Tibial artery (tissue), 4 donors: ENCODE measurements at regions not wholly inside any gene's neighbourhood (a gene's known extent, or its start where the extent isn't known, plus 50 kb on each side); places are given as distances from the start of the nearest gene placed in this dataset.

Experiments
- DNase-seq, 2 donors: peaks; one replicate each; pipeline ENCODE4 v3.0.0-alpha.2; 2019
- H3K27ac ChIP-seq, 2 donors: fragments of 200-600 bp; sonication (generic) in 1 of 2; 1 replicate in 1 of 2; 2 replicates in 1 of 2; pipeline ENCODE4 v1.5.1; 2018 to 2019; ENCODE audit warnings: mild to moderate bottlenecking in 1 of 2
- H3K27me3 ChIP-seq, 2 donors: fragments of 200-600 bp; sonication (generic) in 1 of 2; one replicate each; pipeline versions ENCODE4 v1.5.1 to v1.6.0; 2016 to 2019
- H3K36me3 ChIP-seq, 3 donors: fragments of 200-600 bp; sonication (generic) in 2 of 3; one replicate each; pipeline ENCODE4 v1.5.1; 2016 to 2019; ENCODE audit warnings: mild to moderate bottlenecking in 2 of 3
- H3K4me1 ChIP-seq, 4 donors: fragments of 200-600 bp; sonication (generic) in 2 of 4; 1 replicate in 3 of 4; 2 replicates in 1 of 4; pipeline ENCODE4 v1.5.1; 2016 to 2019
- H3K4me3 ChIP-seq, 2 donors: fragments of 200-600 bp; sonication (generic) in 1 of 2; 1 replicate in 1 of 2; 2 replicates in 1 of 2; pipeline ENCODE4 v1.5.1; 2018 to 2019; ENCODE audit warnings: mild to moderate bottlenecking in 2 of 2
- H3K9me3 ChIP-seq, 3 donors: fragments of 200-600 bp; sonication (generic) in 1 of 3; one replicate each; pipeline ENCODE4 v1.5.1; 2016 to 2019
- intact Hi-C: fragments of 100-400 bp; cut with DNase I; formaldehyde crosslinking; loops from one replicate; pipeline ENCODE4 v1.15.0; 2023; ENCODE audit warnings: low total_unique reads
- TF ChIP-seq, protein P1 (sequence below), 2 experiments: fragments of 200-600 bp in 1 of 2; fragments of 450-650 bp in 1 of 2; IDR thresholded peaks; one replicate each; pipeline ENCODE4 v1.5.1; 2017 to 2019; ENCODE audit warnings: antibody characterized with exemption in 2 of 2, mild to moderate bottlenecking in 1 of 2, moderate library complexity in 1 of 2

DNA sequence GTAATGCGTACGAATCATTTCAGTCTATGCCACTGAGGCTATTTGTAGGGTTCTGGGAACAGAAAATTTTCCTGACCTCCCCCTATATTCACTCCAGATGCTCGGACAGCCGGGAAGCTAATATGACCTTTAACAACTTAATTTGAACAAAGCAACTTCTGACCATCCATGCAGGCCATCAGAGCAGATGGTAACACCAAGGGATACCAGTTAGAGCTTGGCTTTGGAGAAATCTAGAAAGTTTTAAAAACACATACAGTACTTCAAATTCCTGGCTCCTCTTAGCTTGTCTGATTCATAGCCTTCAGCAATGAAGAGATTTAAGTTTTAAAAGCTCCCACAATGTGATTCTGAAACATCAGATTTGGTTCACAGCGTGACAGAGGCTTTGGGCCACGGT is 257.3 kb downstream of the GPAM start:
- Histone ChIP-seq H3K36me3 (no peaks in the 10 kb centered on the region), H3K27me3 (no peaks in the 10 kb centered on the region), H3K9me3 (peaks cover 0 to 5% (median 0%) of the 10 kb centered on the region in 3 donors), H3K4me3 (no peak overlapping the region), H3K27ac (no peak overlapping the region), H3K4me1 (no peaks in the 10 kb centered on the region)
- DNase-seq: no peak
- TF ChIP-seq, protein P1, sequence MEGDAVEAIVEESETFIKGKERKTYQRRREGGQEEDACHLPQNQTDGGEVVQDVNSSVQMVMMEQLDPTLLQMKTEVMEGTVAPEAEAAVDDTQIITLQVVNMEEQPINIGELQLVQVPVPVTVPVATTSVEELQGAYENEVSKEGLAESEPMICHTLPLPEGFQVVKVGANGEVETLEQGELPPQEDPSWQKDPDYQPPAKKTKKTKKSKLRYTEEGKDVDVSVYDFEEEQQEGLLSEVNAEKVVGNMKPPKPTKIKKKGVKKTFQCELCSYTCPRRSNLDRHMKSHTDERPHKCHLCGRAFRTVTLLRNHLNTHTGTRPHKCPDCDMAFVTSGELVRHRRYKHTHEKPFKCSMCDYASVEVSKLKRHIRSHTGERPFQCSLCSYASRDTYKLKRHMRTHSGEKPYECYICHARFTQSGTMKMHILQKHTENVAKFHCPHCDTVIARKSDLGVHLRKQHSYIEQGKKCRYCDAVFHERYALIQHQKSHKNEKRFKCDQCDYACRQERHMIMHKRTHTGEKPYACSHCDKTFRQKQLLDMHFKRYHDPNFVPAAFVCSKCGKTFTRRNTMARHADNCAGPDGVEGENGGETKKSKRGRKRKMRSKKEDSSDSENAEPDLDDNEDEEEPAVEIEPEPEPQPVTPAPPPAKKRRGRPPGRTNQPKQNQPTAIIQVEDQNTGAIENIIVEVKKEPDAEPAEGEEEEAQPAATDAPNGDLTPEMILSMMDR (IDR thresholded peaks at IDR 0.05): no peak
- intact Hi-C loops: no loop called here

DNA sequence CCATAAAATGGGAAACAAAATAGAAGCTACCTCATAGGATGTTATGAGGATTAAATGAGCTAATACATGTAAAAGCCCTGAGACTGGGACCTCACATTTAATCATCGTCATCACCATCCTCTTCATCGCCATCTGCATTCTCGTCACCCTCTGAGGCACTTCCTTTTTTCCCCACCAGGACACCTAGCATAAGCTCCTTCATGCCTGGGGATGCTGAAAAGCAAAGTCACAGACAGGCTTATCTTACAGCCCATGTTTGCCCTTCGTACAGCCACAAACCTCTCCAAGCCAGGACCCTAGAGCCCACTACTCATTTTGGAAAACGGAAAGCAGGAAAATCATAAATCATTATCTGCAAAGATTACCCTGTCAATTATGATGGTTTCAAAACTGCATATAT is 249.6 kb downstream of the GPAM start:
- H3K27me3 ChIP-seq: no peaks in the 10 kb centered on the region
- H3K9me3 ChIP-seq: peaks cover 0 to 5% (median 0%) of the 10 kb centered on the region in 3 donors
- no peak overlapping the region for H3K4me3 ChIP-seq
- no peak for DNase-seq
- TF ChIP-seq, protein P1 (IDR thresholded peaks at IDR 0.05): no peak
- intact Hi-C loops: no loop called here
- H3K36me3 ChIP-seq: no peaks in the 10 kb centered on the region
- H3K27ac ChIP-seq: no peak overlapping the region
- H3K4me1 ChIP-seq: no peaks in the 10 kb centered on the region

DNA sequence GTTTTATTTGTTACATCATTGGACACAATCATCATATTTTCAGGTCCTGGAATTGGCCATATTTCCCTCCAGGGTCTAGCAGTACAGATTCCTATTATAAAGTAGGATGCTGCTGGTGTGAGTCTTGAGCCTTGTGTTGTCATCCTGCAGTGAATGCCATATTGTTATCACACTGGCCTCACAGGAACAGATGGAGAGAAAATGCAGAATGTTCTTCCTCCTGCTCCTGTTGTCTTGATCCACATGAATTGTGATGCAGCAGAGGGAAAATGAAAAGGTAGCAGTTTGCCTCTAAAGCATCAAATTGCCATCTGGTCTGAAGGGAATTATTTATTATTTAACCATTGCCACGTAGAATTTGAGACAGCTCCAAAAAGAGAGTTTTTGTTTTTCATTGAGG is 248.6 kb downstream of the GPAM start:
- Histone ChIP-seq H3K36me3 (no peaks in the 10 kb centered on the region), H3K27ac (no peak overlapping the region), H3K4me3 (no peak overlapping the region), H3K4me1 (no peaks in the 10 kb centered on the region), H3K27me3 (no peaks in the 10 kb centered on the region), H3K9me3 (no peaks in the 10 kb centered on the region)
- TF ChIP-seq, protein P1 (IDR thresholded peaks at IDR 0.05): no peak
- no peak for DNase-seq
- intact Hi-C loops: no loop called here

DNA sequence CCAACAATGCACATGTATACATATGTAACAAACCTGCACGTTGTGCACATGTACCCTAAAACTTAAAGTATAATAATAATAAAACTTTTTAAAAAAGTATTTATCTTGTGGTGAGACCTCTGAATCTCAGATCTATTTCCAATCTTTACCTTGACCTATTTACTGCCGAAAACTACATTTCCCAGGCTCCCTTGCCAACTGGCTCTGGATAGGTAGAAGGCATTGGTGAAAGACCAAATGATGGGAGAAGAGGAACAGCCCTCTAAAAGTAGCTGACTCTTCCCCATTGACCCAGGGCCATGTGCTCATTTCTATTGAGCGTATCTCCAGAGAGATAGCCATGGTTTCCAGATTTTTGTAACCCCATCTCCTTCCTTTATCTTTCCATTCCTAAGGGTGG is 247.4 kb downstream of the GPAM start:
- Histone ChIP-seq H3K27ac (no peak overlapping the region), H3K4me1 (no peaks in the 10 kb centered on the region), H3K9me3 (no peaks in the 10 kb centered on the region), H3K36me3 (no peaks in the 10 kb centered on the region), H3K27me3 (no peaks in the 10 kb centered on the region), H3K4me3 (no peak overlapping the region)
- no peak for DNase-seq
- TF ChIP-seq, protein P1 (IDR thresholded peaks at IDR 0.05): no peak
- intact Hi-C loops: no loop called here

DNA sequence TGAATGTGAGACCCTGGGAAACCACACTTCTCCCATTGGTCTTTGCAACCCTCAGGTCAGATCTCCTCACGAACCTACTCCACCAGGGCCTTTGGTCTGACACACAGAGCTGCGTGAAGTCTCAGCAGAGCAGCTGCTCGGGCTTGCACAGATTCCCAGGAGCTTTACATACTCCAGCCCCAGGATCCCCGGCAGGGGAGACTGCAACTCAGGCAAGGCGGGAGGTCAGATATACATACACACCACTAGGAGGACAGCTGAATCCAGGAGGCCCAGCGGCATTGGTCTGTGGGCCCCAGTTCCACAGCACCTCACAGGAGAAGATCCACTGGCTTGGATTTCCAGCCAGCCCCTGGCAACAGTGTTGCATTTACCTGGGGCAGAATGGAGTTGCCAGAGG is 239.2 kb downstream of the GPAM start:
- no peak overlapping the region for H3K27ac ChIP-seq
- TF ChIP-seq, protein P1 (IDR thresholded peaks at IDR 0.05): no peak
- DNase-seq: no peak
- intact Hi-C loops: loop anchor here (5.0 kb wide), 1 partner anchor 508 kb away; no protein-coding TSS in a partner anchor
- H3K27me3 ChIP-seq: no peaks in the 10 kb centered on the region
- no peaks in the 10 kb centered on the region for H3K9me3 ChIP-seq
- no peak overlapping the region for H3K4me3 ChIP-seq
- no peaks in the 10 kb centered on the region for H3K36me3 ChIP-seq
- H3K4me1 ChIP-seq: no peaks in the 10 kb centered on the region

DNA sequence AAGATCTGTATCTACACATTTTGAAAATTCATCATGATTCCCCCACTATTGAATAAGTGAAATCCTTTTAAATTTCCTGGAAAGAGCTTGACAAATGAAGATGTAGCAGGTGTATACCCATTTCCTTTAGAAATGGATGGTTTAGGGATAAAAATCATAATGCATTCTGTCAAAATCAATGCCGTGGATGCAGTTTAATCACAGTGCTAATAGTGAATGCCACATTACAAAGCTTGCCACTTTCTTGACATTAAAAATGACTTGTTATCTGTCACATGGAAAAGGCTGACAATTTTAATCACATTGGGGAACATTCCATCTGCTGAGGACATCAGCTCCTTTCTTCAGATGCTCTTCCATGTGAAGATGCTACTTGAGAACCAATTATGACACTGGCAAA is 229.6 kb downstream of the GPAM start:
- intact Hi-C loops: no loop called here
- Histone ChIP-seq H3K4me1 (no peaks in the 10 kb centered on the region), H3K27ac (no peak overlapping the region), H3K36me3 (no peaks in the 10 kb centered on the region), H3K27me3 (no peaks in the 10 kb centered on the region), H3K4me3 (no peak overlapping the region), H3K9me3 (peaks cover 0 to 11% (median 4%) of the 10 kb centered on the region in 3 donors)
- DNase-seq: no peak
- TF ChIP-seq, protein P1 (IDR thresholded peaks at IDR 0.05): no peak
